Ishikawa (cell line): ENCODE measurements at regions not wholly inside any gene's neighbourhood (a gene's known extent, or its start where the extent isn't known, plus 50 kb on each side); places are given as distances from the start of the nearest gene placed in this dataset.

ENCODE experiments used
- CREB1 ChIP-seq: IDR thresholded peaks from 2 replicates; pipeline ENCODE4 v1.6.1; 2012; ENCODE audit warnings: low read depth
- EP300 ChIP-seq: IDR thresholded peaks from 2 replicates; pipeline ENCODE4 v1.6.1; 2012; ENCODE audit warnings: borderline replicate concordance
- FOXM1 ChIP-seq: IDR thresholded peaks from 2 replicates; pipeline ENCODE4 v1.6.1; 2012; ENCODE audit warnings: low read depth, borderline replicate concordance
- REST ChIP-seq: IDR thresholded peaks from 2 replicates; pipeline ENCODE4 v1.6.1; 2012; ENCODE audit warnings: low read depth, mild to moderate bottlenecking
- TAF1 ChIP-seq: IDR thresholded peaks from 2 replicates; pipeline ENCODE4 v1.6.1; 2012; ENCODE audit warnings: low read depth, mild to moderate bottlenecking
- TEAD4 ChIP-seq: IDR thresholded peaks from 2 replicates; pipeline ENCODE4 v1.6.1; 2012
- TF ChIP-seq, protein P1 (sequence below): IDR thresholded peaks from 2 replicates; pipeline ENCODE4 v1.6.1; 2012

DNA sequence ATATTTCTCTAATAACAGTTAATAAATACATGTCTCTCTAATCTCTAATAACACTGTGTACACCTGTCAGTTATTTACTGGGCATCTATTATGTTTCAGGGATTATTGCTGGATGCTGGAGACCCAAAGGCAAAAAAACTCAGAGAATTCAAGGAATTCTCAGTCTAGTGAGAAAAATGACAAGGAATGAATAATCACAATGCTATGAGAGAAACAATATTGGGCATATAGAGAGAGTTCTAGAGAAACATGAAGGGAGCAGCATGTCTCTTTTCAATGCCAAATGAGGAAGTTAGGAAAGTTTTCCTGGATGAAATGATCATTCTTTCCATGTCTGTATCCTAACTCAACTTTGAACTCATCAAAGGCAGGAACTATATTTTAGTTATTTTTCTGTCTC, 82.8 kb downstream of the TNFSF18 start:
- TF ChIP-seq TEAD4 = no peak
- no peak for TF ChIP-seq CREB1
- TF ChIP-seq, protein P1, sequence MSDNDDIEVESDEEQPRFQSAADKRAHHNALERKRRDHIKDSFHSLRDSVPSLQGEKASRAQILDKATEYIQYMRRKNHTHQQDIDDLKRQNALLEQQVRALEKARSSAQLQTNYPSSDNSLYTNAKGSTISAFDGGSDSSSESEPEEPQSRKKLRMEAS = no peak
- TF ChIP-seq TAF1 = no peak
- no peak for TF ChIP-seq FOXM1
- no peak for TF ChIP-seq REST
- TF ChIP-seq EP300 = no peak
